Endodermal cell (in vitro differentiated cells): ENCODE measurements at regions not wholly inside any gene's neighbourhood (a gene's known extent, or its start where the extent isn't known, plus 50 kb on each side); places are given as distances from the start of the nearest gene placed in this dataset.

ENCODE experiments used
- DNase-seq: peaks from one replicate; pipeline ENCODE4 v3.0.0-alpha.2; 2017
- H3K27ac ChIP-seq: 2 replicates; pipeline ENCODE4 v1.5.1; 2013; ENCODE audit warnings: mild to moderate bottlenecking, low read depth, low read length, moderate library complexity
- H3K27me3 ChIP-seq: 2 replicates; pipeline ENCODE4 v1.6.1; 2013; ENCODE audit warnings: mild to moderate bottlenecking, low read length, moderate library complexity; ENCODE audit not compliant: insufficient read depth, control insufficient read depth, poor library complexity, severe bottlenecking
- H3K36me3 ChIP-seq: 2 replicates; pipeline ENCODE4 v1.7.0; 2013; ENCODE audit warnings: mild to moderate bottlenecking, low read length, moderate library complexity; ENCODE audit not compliant: control insufficient read depth, insufficient read depth
- H3K4me1 ChIP-seq: one replicate; pipeline ENCODE4 v1.7.0; 2013; ENCODE audit warnings: low read length; ENCODE audit not compliant: control insufficient read depth, insufficient read depth
- H3K4me3 ChIP-seq: 2 replicates; pipeline ENCODE4 v1.5.1; 2013; ENCODE audit warnings: mild to moderate bottlenecking, low read length, moderate library complexity
- H3K9ac ChIP-seq: 2 replicates; pipeline ENCODE4 v1.6.1; 2013; ENCODE audit warnings: mild to moderate bottlenecking, low read length, moderate library complexity; ENCODE audit not compliant: poor library complexity, severe bottlenecking; ENCODE audit errors: extremely low read depth
- H3K9me3 ChIP-seq: 2 replicates; pipeline ENCODE4 v1.6.1; 2013; ENCODE audit warnings: mild to moderate bottlenecking, low read length, moderate library complexity; ENCODE audit not compliant: control insufficient read depth
- H3K27ac Mint-ChIP-seq: 2 replicates; pipeline ENCODE4 v1.8.0; 2020; ENCODE audit warnings: mixed read lengths
- H3K27me3 Mint-ChIP-seq: 2 replicates; pipeline ENCODE4 v1.8.0; 2021; ENCODE audit warnings: mild to moderate bottlenecking, mixed read lengths; ENCODE audit not compliant: insufficient read depth
- H3K36me3 Mint-ChIP-seq: 2 replicates; pipeline ENCODE4 v1.8.0; 2020; ENCODE audit warnings: low read depth, mixed read lengths
- H3K4me1 Mint-ChIP-seq: 2 replicates; pipeline ENCODE4 v1.8.0; 2020; ENCODE audit warnings: mixed read lengths
- H3K4me3 Mint-ChIP-seq: 2 replicates; pipeline ENCODE4 v1.8.0; 2020; ENCODE audit warnings: mild to moderate bottlenecking, moderate library complexity, mixed read lengths
- H3K9me3 Mint-ChIP-seq: 2 replicates; pipeline ENCODE4 v1.8.0; 2020; ENCODE audit warnings: mild to moderate bottlenecking, mixed read lengths
- WGBS, 2 experiments: methylation state at CpG; one replicate each; pipeline versions ENCODE4 v1.1.5 to v1.1.7; 2013; ENCODE audit warnings: missing lambda C conversion rate in 2 of 2, mixed read lengths in 1 of 2; ENCODE audit not compliant: insufficient coverage in 1 of 2, insufficient read length in 1 of 2; 5-methylcytosine and 5-hydroxymethylcytosine counted together
- TF ChIP-seq, protein P1 (sequence below): fragments of 200-600 bp; sonication (generic); conservative IDR thresholded peaks from 2 replicates; pipeline ENCODE4 v1.5.0; 2021; ENCODE audit warnings: antibody characterized with exemption, mild to moderate bottlenecking

DNA sequence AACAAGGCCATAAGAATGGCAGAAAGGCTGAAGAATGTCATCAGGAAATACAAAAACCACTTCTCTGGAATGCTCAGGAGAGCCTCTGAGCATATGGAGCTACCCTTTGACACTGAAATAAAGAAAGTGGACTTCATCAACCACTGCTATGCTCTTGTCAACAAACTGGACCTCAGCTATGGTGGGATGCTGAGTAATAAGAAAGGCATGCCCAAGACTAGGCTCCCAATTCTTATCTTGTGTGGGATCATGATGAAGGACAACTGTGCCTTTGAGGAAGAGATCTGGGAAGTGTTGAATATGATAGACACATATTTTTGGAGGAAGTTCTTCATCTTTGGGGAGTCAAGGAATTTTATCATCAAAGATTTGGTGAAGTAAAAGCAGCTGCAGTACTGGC is 86.9 kb upstream of the MAGEB16 start:
- Mint-ChIP-seq H3K9me3 (peaks cover 35% of the 10 kb centered on the region), H3K36me3 (no peaks in the 10 kb centered on the region), H3K4me1 (no peaks in the 10 kb centered on the region), H3K27me3 (no peaks in the 10 kb centered on the region), H3K4me3 (no peak overlapping the region), H3K27ac (no peak overlapping the region)
- Histone ChIP-seq H3K27ac (no peak overlapping the region), H3K4me3 (no peak overlapping the region), H3K27me3 (no peaks in the 10 kb centered on the region), H3K4me1 (no peaks in the 10 kb centered on the region), H3K9ac (no peak overlapping the region), H3K36me3 (no peaks in the 10 kb centered on the region), H3K9me3 (no peaks in the 10 kb centered on the region)
- DNase-seq, result no peak
- TF ChIP-seq, protein P1, sequence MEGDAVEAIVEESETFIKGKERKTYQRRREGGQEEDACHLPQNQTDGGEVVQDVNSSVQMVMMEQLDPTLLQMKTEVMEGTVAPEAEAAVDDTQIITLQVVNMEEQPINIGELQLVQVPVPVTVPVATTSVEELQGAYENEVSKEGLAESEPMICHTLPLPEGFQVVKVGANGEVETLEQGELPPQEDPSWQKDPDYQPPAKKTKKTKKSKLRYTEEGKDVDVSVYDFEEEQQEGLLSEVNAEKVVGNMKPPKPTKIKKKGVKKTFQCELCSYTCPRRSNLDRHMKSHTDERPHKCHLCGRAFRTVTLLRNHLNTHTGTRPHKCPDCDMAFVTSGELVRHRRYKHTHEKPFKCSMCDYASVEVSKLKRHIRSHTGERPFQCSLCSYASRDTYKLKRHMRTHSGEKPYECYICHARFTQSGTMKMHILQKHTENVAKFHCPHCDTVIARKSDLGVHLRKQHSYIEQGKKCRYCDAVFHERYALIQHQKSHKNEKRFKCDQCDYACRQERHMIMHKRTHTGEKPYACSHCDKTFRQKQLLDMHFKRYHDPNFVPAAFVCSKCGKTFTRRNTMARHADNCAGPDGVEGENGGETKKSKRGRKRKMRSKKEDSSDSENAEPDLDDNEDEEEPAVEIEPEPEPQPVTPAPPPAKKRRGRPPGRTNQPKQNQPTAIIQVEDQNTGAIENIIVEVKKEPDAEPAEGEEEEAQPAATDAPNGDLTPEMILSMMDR, result no peak

DNA sequence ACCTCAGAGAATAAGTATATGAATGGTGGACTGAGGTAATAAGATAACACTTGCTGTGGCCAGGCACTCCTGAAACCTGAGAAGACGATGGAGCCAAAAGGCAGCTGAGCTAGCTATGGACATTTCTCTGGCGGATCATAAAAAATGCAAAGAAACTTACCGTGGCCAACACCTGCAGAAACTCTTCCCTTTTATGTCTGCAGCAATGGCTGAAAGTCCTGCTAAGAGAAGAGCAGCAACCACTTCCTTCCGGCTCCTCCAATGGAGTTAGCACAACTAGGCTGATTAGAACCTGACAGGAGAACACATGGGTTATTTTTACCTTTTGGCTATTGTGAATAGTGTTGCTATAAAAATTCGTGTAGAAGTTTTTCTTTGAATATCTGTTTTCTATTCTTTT is 76.0 kb upstream of the MAGEB16 start:
- no peaks in the 10 kb centered on the region for H3K36me3 Mint-ChIP-seq
- Histone ChIP-seq H3K9me3 (peaks cover 9% of the 10 kb centered on the region), H3K27ac (no peak overlapping the region), H3K36me3 (no peaks in the 10 kb centered on the region), H3K27me3 (no peaks in the 10 kb centered on the region), H3K4me1 (no peaks in the 10 kb centered on the region), H3K4me3 (no peak overlapping the region), H3K9ac (no peak overlapping the region)
- H3K27ac Mint-ChIP-seq, result no peak overlapping the region
- no peaks in the 10 kb centered on the region for H3K4me1 Mint-ChIP-seq
- H3K27me3 Mint-ChIP-seq, result no peaks in the 10 kb centered on the region
- H3K9me3 Mint-ChIP-seq, result peaks cover 36% of the 10 kb centered on the region
- WGBS, 2 experiments, result 82 to 93% methylated on average over 2 to 5 of the region's 5 CpGs
- TF ChIP-seq, protein P1, result no peak
- no peak overlapping the region for H3K4me3 Mint-ChIP-seq
- no peak for DNase-seq

DNA sequence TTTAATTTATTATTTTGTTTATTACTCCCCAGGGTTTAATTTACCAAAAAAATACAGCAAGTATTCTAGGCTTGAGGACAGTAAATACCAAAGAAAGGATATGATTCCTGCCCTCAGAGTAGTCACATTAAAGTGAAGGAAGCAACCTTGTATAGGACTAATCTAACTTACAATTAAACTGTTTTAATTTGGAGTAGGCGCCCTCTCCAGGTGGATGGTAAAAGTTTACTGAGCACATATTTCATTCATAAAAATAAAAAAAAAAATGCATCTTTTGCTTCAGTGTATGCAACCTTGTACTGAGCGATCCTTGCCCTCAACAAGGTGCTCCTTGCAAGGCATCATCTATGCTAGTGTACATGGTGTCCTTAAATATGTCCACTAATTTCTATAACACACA is 72.0 kb upstream of the MAGEB16 start:
- Histone ChIP-seq H3K9ac (no peak overlapping the region), H3K9me3 (peaks cover 46% of the 10 kb centered on the region), H3K27ac (no peak overlapping the region), H3K36me3 (no peaks in the 10 kb centered on the region), H3K4me1 (no peaks in the 10 kb centered on the region), H3K27me3 (no peaks in the 10 kb centered on the region), H3K4me3 (no peak overlapping the region)
- no peaks in the 10 kb centered on the region for H3K4me1 Mint-ChIP-seq
- WGBS, 2 experiments, result 86% methylated on average over 1 of the region's 2 CpGs; no CpG with 5 or more reads in 1 of the 2 experiments
- TF ChIP-seq, protein P1, result peak; percentile 57
- H3K4me3 Mint-ChIP-seq, result no peak overlapping the region
- no peak overlapping the region for H3K27ac Mint-ChIP-seq
- no peak for DNase-seq
- no peaks in the 10 kb centered on the region for H3K36me3 Mint-ChIP-seq
- peaks cover 23% of the 10 kb centered on the region for H3K27me3 Mint-ChIP-seq
- peaks cover 66% of the 10 kb centered on the region for H3K9me3 Mint-ChIP-seq
